Activated naive CD4-positive, alpha-beta T cell treated with anti-CD3 and anti-CD28 coated beads, Interleukin-2, amount 50 U/mL, for 24 hours (primary cell): ENCODE measurements at regions not wholly inside any gene's neighbourhood (a gene's known extent, or its start where the extent isn't known, plus 50 kb on each side); places are given as distances from the start of the nearest gene placed in this dataset.
"Not testable (repeated sequence)": the region's sequence is repeated elsewhere in the genome, so short reads cannot be mapped to it uniquely, and the experiment has no call there.

Experiments used
- H3K27ac Mint-ChIP-seq: one replicate; pipeline ENCODE4 v1.8.0; 2021; ENCODE audit warnings: mild to moderate bottlenecking, mixed read lengths
- H3K27me3 Mint-ChIP-seq: one replicate; pipeline ENCODE4 v1.8.0; 2021; ENCODE audit warnings: mixed read lengths
- H3K36me3 Mint-ChIP-seq: one replicate; pipeline ENCODE4 v1.8.0; 2021; ENCODE audit warnings: mixed read lengths
- H3K4me1 Mint-ChIP-seq: one replicate; pipeline ENCODE4 v1.8.0; 2021; ENCODE audit warnings: mixed read lengths
- H3K4me3 Mint-ChIP-seq: one replicate; pipeline ENCODE4 v1.8.0; 2021; ENCODE audit warnings: mild to moderate bottlenecking, mixed read lengths
- H3K9me3 Mint-ChIP-seq: one replicate; pipeline ENCODE4 v1.8.0; 2021; ENCODE audit warnings: mixed read lengths

DNA sequence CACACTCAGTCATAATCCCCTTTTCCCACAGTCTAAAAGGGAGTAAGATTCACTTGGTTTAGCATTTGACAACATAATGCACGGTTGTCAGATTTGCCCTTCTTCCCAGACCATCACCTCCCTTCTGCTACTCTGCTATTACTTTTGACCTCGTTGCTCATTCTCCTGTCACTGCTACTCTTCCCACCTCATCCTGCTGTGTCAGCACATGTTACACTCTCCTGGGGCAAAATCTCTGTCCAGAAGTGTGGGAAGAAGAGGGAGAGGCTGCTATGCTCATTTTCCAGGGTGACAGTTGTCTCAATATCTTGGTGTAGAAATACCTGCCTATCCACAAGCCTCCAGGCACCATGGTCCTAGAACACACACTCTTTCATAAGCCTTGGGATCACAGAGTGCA is 449.9 kb upstream of the PIK3R1 start:
- Mint-ChIP-seq H3K4me3 (no peak overlapping the region), H3K36me3 (no peaks in the 10 kb centered on the region), H3K27me3 (no peaks in the 10 kb centered on the region), H3K4me1 (no peaks in the 10 kb centered on the region), H3K9me3 (no peaks in the 10 kb centered on the region), H3K27ac (no peak overlapping the region)

DNA sequence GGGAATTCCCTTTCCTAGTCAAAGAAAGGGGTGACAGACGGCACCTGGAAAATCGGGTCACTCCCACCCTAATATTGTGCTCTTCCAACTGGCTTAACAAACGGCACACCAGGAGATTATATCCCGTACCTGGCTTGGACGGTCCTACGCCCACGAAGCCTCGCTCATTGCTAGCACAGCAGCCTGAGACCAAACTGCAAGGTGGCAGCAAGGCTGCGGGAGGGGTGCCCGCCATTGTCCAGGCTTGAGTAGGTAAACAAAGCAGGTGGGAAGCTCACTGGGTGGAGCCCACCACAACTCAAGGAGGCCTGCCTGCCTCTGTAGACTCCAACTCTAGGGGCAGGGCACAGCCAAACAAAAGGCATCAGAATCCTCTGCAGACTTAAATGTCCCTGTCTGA is 457.8 kb upstream of the PIK3R1 start:
- H3K9me3 Mint-ChIP-seq: peaks cover 17% of the 10 kb centered on the region
- H3K27me3 Mint-ChIP-seq, H3K4me1 Mint-ChIP-seq: not testable (repeated sequence)

DNA sequence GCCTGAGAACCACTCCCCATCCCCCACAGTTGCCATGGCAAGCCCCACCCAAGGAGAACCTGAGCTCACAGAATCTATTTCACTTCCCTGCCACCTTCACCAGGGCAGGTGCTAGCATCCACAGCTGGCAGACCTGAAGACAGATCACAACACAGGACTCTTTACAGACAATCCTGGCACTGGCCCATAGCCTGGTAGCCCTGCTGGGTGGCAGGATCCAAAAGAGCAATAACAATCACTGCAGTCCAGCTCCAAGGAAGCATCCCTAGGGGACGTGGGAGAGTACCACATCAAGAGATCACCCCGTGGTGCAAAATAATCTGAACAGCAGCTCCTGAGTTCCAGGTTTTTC is 463.2 kb upstream of the PIK3R1 start:
- H3K27ac Mint-ChIP-seq: no peak overlapping the region
- no peak overlapping the region for H3K4me3 Mint-ChIP-seq
- H3K36me3 Mint-ChIP-seq: peaks cover under 1% of the 10 kb centered on the region
- peaks cover 25% of the 10 kb centered on the region for H3K9me3 Mint-ChIP-seq
- H3K27me3 Mint-ChIP-seq: no peaks in the 10 kb centered on the region
- no peaks in the 10 kb centered on the region for H3K4me1 Mint-ChIP-seq

More for the DNA sequence above, 457.8 kb upstream of the PIK3R1 start:
- H3K4me3 Mint-ChIP-seq, H3K36me3 Mint-ChIP-seq, H3K27ac Mint-ChIP-seq: not testable (repeated sequence)

DNA sequence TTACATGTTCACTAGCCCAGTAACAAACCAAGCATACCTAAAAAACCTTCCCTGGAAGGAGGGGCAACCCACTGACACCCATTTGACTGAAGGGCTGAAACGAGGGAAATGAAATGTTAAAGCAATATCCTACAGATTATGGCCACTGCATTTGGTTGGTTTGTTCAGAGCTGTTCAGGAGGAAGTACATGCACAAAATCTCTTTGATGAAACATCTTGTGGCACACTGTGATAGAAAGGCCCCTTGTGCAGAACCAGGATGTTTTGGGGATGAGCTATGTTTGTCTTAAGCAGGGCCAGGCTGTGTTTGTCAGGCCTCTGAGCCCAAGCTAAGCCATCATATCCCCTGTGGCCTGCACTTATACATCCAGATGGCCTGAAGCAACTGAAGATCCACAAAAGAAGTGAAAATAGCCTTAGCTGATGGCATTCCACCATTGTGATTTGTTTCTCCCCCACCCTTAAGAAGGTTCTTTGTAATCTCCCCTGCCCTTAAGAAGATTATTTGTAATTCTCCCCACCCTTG is 467.3 kb upstream of the PIK3R1 start:
- Mint-ChIP-seq H3K4me3 (no peak overlapping the region), H3K27ac (no peak overlapping the region), H3K27me3 (no peaks in the 10 kb centered on the region), H3K9me3 (peaks cover 23% of the 10 kb centered on the region), H3K36me3 (peaks cover 6% of the 10 kb centered on the region), H3K4me1 (no peaks in the 10 kb centered on the region)

DNA sequence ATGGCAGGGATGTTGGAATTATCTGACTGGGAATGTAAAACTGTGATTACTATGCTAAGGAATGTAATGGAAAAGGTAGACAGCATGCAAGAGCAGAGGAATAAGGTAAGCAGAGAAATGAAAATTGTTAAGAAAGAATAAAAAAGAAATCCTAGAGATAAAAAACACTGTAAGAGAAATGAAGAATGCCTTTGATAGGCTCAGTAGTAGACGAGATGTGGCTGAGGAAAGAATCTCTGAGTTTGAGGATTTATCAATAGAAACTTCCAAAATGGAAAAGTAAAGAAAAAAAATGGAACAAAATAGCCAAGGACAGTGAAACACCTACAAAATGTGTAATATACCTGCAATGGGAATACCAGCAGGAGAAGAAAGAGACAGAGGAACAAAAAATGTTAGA is 468.5 kb upstream of the PIK3R1 start:
- H3K27me3 Mint-ChIP-seq: no peaks in the 10 kb centered on the region
- H3K9me3 Mint-ChIP-seq: peaks cover 17% of the 10 kb centered on the region
- H3K4me3 Mint-ChIP-seq: no peak overlapping the region
- peaks cover 6% of the 10 kb centered on the region for H3K36me3 Mint-ChIP-seq
- H3K4me1 Mint-ChIP-seq: no peaks in the 10 kb centered on the region
- no peak overlapping the region for H3K27ac Mint-ChIP-seq

DNA sequence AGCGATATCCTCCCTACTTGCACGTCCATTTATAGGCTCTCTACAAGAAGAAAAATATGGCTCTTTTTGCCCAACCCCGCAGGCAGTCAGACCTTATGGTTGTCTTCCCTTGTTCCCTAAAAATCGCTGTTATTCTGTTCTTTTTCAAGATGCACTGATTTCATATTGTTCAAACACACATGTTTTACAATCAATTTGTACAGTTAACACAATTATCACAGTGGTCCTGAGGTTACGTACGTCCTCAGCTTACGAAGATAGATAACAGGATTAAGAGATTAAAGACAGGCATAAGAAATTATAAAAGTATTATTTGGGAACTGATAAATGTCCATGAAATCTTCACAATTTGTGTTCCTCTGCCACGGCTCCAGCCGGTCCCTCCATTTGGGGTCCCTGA is 468.9 kb upstream of the PIK3R1 start:
- peaks cover 17% of the 10 kb centered on the region for H3K9me3 Mint-ChIP-seq
- H3K27ac Mint-ChIP-seq, H3K4me3 Mint-ChIP-seq, H3K4me1 Mint-ChIP-seq, H3K36me3 Mint-ChIP-seq, H3K27me3 Mint-ChIP-seq: not testable (repeated sequence)

DNA sequence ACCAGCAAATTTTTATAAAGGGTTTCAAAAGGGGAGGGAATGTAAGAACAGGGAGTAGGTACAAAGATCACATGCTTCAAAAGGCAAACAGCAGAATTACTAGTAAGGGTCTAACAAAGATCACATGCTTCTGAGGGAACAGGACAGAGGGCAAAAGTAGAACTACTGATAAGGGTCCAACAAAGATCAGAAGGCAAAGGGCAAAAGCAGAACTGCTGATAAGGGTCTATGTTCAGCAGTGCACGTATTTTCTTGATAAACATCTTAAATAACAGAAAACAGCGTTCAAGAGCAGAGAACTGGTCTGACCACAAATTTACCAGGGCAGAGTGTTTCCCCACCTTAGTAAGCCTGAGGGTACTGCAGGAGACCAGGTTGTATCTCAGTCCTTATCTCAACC is 469.5 kb upstream of the PIK3R1 start:
- Mint-ChIP-seq H3K27ac (no peak overlapping the region), H3K27me3 (no peaks in the 10 kb centered on the region), H3K9me3 (peaks cover 17% of the 10 kb centered on the region), H3K4me3 (no peak overlapping the region), H3K36me3 (peaks cover 6% of the 10 kb centered on the region), H3K4me1 (no peaks in the 10 kb centered on the region)

DNA sequence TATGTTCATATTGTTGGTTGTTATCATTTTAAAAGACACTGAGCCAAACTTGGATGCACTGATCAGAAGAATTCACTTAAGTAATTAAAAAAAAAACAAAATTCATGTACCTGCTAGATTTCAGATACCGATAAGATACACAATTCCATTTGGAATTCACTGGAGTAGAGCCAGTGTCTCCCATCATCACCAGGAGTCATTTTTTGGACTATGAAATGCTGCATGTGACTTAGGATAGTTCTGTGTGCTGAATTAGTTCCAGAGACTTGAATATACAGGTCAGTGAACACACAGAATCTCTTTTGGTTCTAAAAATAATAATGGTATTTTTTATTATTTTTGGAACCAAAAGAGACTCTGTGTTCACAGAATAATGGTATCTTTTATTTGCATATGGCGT is 482.6 kb upstream of the PIK3R1 start:
- H3K4me1 Mint-ChIP-seq: no peaks in the 10 kb centered on the region
- peaks cover 10% of the 10 kb centered on the region for H3K27me3 Mint-ChIP-seq

DNA sequence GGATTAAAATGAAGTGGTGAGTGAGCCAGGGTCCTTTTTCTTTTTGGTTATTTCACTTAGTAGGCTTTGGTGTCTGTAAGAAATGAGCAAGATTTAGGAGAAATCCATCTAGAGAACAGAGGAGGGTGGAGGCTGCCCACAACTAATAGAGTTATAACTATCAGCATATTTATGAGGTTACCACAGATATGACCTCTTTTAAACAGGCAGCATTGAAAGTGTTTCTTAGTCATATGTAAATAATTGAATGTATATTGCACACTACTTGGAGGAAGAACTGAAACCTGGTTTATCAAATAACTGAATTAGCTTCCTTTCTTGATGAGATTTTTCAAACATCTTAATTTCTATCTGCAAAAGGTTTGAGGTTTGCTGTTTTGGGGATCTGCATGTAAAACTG is 483.1 kb upstream of the PIK3R1 start:
- Mint-ChIP-seq H3K4me1 (no peaks in the 10 kb centered on the region), H3K4me3 (no peak overlapping the region), H3K36me3 (peaks cover 2% of the 10 kb centered on the region), H3K9me3 (no peaks in the 10 kb centered on the region), H3K27ac (no peak overlapping the region), H3K27me3 (peaks cover 10% of the 10 kb centered on the region)

More for the DNA sequence above, 482.6 kb upstream of the PIK3R1 start:
- Mint-ChIP-seq H3K27ac (no peak overlapping the region), H3K4me3 (no peak overlapping the region), H3K9me3 (no peaks in the 10 kb centered on the region), H3K36me3 (peaks cover 2% of the 10 kb centered on the region)

DNA sequence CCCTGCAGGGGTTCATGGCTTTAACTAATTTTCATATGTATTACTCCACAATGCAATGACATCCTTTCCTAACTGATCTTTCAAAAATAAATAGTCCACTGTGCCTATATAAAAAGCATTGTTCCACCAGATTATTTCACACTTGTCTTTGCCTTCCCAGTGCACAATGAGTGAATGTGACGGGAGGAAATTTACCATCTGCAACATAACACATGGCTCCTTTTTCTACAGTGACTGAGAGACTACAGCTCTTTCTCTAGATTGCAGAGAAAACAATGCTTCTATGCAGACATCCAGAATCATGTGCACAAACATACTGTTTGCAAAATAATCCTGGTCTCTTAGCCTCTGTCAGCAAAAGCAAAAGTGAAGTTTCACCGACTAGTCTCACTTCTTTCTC is 483.7 kb upstream of the PIK3R1 start:
- H3K27me3 Mint-ChIP-seq: peaks cover 10% of the 10 kb centered on the region

DNA sequence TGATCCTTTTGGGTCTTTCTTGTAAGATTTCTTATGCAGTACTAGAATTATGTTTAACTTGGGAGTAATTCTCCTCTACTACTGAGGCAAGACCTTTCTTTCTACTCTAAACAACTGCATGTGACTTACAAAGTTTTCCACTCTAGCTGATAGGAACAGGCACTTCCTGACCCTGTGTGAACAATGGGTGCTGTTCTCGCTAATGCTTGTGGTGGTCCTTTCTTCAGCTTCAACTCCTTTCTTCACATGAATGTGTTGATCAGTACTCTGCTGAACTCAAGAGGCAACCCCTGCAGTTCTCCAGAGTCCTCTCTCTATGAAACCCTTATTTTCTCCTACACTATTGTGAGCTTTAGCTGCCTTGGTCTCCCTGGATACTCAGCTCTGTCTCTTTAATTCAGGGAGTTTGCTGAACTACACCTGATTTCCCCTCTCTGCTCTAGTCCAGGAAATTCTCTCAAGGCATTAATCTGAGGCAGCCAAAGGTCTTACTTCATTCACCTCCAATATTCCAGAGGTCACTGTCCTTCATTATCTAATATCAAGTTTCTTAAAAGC is 484.6 kb upstream of the PIK3R1 start:
- Mint-ChIP-seq H3K27me3 (peaks cover 9% of the 10 kb centered on the region), H3K4me1 (no peaks in the 10 kb centered on the region), H3K36me3 (no peaks in the 10 kb centered on the region), H3K27ac (no peak overlapping the region), H3K9me3 (no peaks in the 10 kb centered on the region), H3K4me3 (no peak overlapping the region)

More for the DNA sequence above, 483.7 kb upstream of the PIK3R1 start:
- Mint-ChIP-seq H3K36me3 (peaks cover 2% of the 10 kb centered on the region), H3K4me1 (no peaks in the 10 kb centered on the region), H3K9me3 (no peaks in the 10 kb centered on the region), H3K27ac (no peak overlapping the region), H3K4me3 (no peak overlapping the region)

DNA sequence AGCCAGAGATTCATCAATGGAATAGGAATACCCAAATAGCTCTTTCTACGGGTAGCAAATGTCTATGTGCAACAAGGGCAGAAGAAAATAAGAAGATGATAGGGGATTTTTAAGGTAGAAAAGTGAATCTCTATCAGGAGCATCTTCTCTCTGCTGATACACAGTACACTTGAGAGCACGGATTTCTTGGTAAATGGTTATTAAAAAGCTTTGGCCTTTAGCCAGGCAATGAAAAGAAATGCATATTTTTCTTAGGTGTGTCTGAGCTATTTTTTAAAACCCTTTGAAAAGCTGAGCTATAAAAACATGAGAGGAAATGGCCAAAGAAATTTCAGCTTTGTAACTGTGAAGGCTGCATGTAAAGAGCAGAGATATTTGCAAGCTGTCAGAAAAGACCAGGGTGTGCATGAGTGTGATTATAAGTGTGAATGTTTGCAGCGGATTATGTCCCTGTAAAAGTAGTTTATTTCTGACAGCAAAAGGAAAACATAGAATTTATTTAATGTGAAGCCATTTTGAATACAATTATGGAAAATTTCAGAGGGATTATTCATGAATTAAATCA is 487.1 kb upstream of the PIK3R1 start:
- Mint-ChIP-seq H3K36me3 (no peaks in the 10 kb centered on the region), H3K4me3 (no peak overlapping the region), H3K4me1 (no peaks in the 10 kb centered on the region), H3K27me3 (peaks cover 3% of the 10 kb centered on the region), H3K27ac (no peak overlapping the region), H3K9me3 (no peaks in the 10 kb centered on the region)

DNA sequence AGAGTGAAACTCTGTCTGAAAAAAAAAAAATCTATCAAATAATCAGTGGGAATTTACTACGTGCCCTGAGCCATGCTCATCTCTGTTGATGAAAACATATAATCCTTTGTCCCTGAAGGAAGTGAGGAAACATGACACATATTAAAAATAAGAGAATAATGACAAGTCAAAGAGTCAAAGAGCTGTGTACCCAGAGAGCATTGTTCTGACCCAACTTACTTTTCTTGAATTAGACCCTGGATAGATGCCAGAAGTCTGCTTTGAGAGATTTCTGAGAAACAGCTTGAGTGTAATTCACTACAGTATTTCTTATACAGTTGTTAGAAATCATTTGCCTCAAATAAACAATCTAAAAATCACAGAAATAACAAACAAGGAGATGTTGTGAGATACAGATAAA is 490.0 kb upstream of the PIK3R1 start:
- H3K4me1 Mint-ChIP-seq: no peaks in the 10 kb centered on the region
- H3K9me3 Mint-ChIP-seq: no peaks in the 10 kb centered on the region
- H3K4me3 Mint-ChIP-seq: no peak overlapping the region
- H3K27me3 Mint-ChIP-seq: peaks cover 1% of the 10 kb centered on the region
- H3K36me3 Mint-ChIP-seq: no peaks in the 10 kb centered on the region
- no peak overlapping the region for H3K27ac Mint-ChIP-seq

DNA sequence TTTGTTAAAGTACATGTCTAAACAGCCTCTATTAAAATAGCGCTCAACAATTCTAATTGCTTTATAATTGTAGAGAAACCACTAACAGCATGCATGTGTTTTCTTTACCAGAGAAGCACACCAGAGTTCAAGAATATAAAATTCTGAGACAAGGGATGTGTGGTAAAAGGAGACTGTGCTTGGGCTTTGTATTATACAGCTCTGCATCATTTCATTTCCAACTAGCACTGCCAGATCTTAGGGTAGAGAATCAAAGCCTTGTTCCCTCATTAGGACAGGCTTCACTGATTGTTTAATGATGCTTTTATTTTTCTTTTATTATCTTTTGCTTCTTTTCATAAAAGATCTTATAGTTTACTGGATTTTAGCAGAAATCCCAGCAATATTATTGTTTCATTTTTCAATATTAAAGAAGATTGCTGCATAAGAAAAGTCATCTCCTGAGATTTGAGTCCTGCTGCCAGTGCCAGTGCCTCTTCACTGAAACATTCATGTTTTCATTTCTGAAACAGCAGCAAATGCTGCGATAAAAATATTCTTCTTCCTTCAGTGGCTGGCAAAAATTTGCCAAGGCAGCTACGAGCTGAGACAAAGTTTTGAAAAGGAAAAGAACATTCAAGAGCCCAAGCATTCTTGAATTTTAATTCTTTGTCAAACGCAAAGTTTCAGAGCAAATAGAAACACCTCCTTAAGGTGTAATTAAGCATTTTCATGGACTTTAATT is 491.0 kb upstream of the PIK3R1 start:
- H3K9me3 Mint-ChIP-seq: no peaks in the 10 kb centered on the region
- H3K36me3 Mint-ChIP-seq: no peaks in the 10 kb centered on the region
- H3K27ac Mint-ChIP-seq: no peak overlapping the region
- no peaks in the 10 kb centered on the region for H3K4me1 Mint-ChIP-seq
- H3K4me3 Mint-ChIP-seq: no peak overlapping the region
- peaks cover 1% of the 10 kb centered on the region for H3K27me3 Mint-ChIP-seq

DNA sequence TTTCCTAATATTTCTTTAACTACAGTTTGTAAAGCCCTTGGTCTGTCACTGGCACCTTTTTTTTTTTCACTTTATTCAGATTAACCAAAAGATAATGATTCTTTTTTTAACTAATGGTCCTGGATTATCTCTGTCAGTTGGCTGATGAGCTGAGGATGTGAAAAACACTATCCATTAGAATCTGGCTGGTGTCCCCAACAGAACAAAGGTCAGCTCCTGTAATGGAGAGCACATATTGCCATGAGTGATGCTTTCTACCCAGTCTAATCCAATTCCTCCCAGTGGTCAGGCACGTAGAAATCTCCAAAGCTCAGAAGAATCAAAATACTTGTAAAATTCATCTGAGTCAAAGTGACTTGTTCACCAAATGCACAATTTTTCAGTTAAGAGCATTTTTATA is 491.7 kb upstream of the PIK3R1 start:
- peaks cover 1% of the 10 kb centered on the region for H3K27me3 Mint-ChIP-seq
- H3K27ac Mint-ChIP-seq: no peak overlapping the region
- H3K36me3 Mint-ChIP-seq: no peaks in the 10 kb centered on the region
- no peak overlapping the region for H3K4me3 Mint-ChIP-seq
- H3K4me1 Mint-ChIP-seq: no peaks in the 10 kb centered on the region
- H3K9me3 Mint-ChIP-seq: no peaks in the 10 kb centered on the region

DNA sequence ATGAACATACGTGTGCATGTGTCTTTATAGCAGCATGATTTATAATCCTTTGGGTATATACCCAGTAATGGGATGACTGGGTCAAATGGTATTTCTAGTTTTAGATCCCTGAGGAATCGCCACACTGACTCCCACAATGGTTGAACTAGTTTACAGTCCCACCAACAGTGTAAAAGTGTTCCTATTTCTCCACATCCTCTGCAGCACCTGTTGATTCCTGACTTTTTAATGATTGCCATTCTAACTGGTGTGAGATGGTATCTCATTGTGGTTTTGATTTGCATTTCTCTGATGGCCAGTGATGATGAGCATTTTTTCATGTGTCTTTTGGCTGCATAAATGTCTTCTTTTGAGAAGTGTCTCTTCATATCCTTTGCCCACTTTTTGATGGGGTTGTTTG is 493.0 kb upstream of the PIK3R1 start:
- not testable (repeated sequence) for H3K4me1 Mint-ChIP-seq, H3K27ac Mint-ChIP-seq, H3K9me3 Mint-ChIP-seq, H3K27me3 Mint-ChIP-seq, H3K36me3 Mint-ChIP-seq, H3K4me3 Mint-ChIP-seq
